Adrenal gland (tissue), 9 donors: ENCODE measurements at regions not wholly inside any gene's neighbourhood (a gene's known extent, or its start where the extent isn't known, plus 50 kb on each side); places are given as distances from the start of the nearest gene placed in this dataset.
"Not testable (repeated sequence)": the region's sequence is repeated elsewhere in the genome, so short reads cannot be mapped to it uniquely, and the experiment has no call there.

Source experiments
- DNase-seq, 7 donors: peaks; one replicate each; pipeline ENCODE4 v3.0.0-alpha.2; 2019 to 2020
- H3K27ac ChIP-seq, 5 donors: fragments of 200-600 bp; sonication (generic) in 4 of 5; 1 replicate in 3 of 5; 2 replicates in 2 of 5; pipeline versions ENCODE4 v1.5.1 to v1.8.0; 2016 to 2020; ENCODE audit warnings: mild to moderate bottlenecking in 1 of 5
- H3K27me3 ChIP-seq: fragments of 200-600 bp; 2 replicates; pipeline ENCODE4 v1.8.0; 2021
- H3K36me3 ChIP-seq, 2 donors: fragments of 200-600 bp; replicated peaks in 1 of 2; 1 replicate in 1 of 2; 2 replicates in 1 of 2; pipeline versions ENCODE4 v1.5.1 to v1.8.0; 2018 to 2022
- H3K4me1 ChIP-seq, 2 donors: fragments of 200-600 bp; replicated peaks in 1 of 2; 1 replicate in 1 of 2; 2 replicates in 1 of 2; pipeline versions ENCODE4 v1.5.1 to v1.8.0; 2018 to 2021
- H3K4me3 ChIP-seq, 4 donors: fragments of 200-600 bp; sonication (generic) in 3 of 4; one replicate each; pipeline ENCODE4 v1.5.1; 2016 to 2018
- H3K9me3 ChIP-seq, 3 donors: fragments of 200-600 bp; sonication (generic) in 1 of 3; replicated peaks in 1 of 3; 1 replicate in 2 of 3; 2 replicates in 1 of 3; pipeline versions ENCODE4 v1.5.1 to v1.8.0; 2016 to 2021
- POLR2A ChIP-seq, 2 donors: fragments of 450-650 bp; IDR thresholded peaks; one replicate each; pipeline ENCODE4 v1.6.1; 2017; ENCODE audit warnings: antibody characterized with exemption in 2 of 2, mild to moderate bottlenecking in 2 of 2, moderate library complexity in 1 of 2
- WGBS, 4 donors: extraction: QIAGEN DNeasy Blood & Tissue Kit in 2 of 4; methylation state at CpG; one replicate each; pipeline versions ENCODE4 v1.1.5 to v1.1.7; 2013 to 2017; 5-methylcytosine and 5-hydroxymethylcytosine counted together
- intact Hi-C, 2 donors: fragments of 100-400 bp; cut with DNase I; formaldehyde crosslinking; loops; one replicate each; pipeline versions ENCODE4 v1.14.1 to v1.15.0; 2022 to 2023
- TF ChIP-seq, protein P1 (sequence below), 6 experiments: fragments of 450-650 bp in 4 of 6; fragments of 200-600 bp in 2 of 6; sonication (generic) in 1 of 6; IDR thresholded peaks; 1 replicate in 5 of 6; 2 replicates in 1 of 6; pipeline versions ENCODE4 v1.5.1 to v1.8.0; 2016 to 2021; ENCODE audit warnings: antibody characterized with exemption in 6 of 6, mild to moderate bottlenecking in 2 of 6, moderate library complexity in 1 of 6
- donor health status: healthy with polysubstance abuse.
- donor health status: Bipolar disorder and iron deficiency.
- donor health status: DM: yes; HTN: yes; CAD: no.
- donor health status: DM: no; HTN: no; CAD: no.
- donor health status: DM: no; HTN: no; CAD: no.

DNA sequence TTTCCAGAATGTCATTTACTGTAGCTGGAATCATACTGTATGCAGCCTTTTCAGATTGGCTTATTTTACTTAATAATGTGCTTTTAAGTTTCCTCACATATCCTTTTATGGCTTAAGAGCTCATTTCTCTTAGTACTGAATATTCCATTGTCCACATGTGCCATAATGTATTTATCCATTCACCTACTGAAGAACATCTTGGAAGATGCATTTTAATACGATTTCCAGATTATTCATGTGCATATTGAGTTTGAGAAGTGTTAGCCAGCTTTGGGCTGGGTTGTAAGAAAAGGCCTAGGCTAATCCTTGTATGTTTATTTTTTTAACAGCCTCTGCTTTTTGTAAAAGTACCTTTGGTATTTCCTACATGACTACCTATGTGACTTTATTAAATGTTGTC is 109.3 kb upstream of the MDFIC start:
- Histone ChIP-seq H3K4me3 (no peak overlapping the region), H3K27me3 (no peaks in the 10 kb centered on the region), H3K36me3 (no peaks in the 10 kb centered on the region), H3K27ac (no peak overlapping the region), H3K4me1 (no peaks in the 10 kb centered on the region), H3K9me3 (no peaks in the 10 kb centered on the region)
- DNase-seq, result no peak
- TF ChIP-seq, protein P1, sequence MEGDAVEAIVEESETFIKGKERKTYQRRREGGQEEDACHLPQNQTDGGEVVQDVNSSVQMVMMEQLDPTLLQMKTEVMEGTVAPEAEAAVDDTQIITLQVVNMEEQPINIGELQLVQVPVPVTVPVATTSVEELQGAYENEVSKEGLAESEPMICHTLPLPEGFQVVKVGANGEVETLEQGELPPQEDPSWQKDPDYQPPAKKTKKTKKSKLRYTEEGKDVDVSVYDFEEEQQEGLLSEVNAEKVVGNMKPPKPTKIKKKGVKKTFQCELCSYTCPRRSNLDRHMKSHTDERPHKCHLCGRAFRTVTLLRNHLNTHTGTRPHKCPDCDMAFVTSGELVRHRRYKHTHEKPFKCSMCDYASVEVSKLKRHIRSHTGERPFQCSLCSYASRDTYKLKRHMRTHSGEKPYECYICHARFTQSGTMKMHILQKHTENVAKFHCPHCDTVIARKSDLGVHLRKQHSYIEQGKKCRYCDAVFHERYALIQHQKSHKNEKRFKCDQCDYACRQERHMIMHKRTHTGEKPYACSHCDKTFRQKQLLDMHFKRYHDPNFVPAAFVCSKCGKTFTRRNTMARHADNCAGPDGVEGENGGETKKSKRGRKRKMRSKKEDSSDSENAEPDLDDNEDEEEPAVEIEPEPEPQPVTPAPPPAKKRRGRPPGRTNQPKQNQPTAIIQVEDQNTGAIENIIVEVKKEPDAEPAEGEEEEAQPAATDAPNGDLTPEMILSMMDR (IDR thresholded peaks at IDR 0.05), result no peak
- TF ChIP-seq POLR2A (IDR thresholded peaks at IDR 0.05), result no peak
- 80 to 85% (median 83%) methylated on average over 1 of the region's 1 CpG for WGBS, 4 donors
- intact Hi-C loops, result no loop called here

DNA sequence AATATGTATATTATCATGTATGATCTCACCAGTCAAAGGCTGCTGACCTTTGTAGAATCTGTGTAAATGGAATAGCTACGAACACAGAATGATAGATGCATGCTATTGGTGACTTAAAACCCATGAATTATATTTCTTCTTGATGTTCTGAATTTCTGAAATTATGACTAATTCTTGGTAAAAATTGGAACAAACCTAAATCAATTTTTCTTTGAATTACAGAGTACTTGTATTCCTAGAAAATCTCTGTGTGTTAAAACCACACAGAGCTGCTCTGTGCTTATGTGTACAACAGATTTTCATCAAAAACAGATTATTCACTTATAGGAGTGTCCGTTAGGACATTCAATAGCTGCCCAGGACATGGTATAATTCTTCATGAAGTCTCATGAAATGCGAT is 108.3 kb upstream of the MDFIC start:
- DNase-seq, result no peak
- Histone ChIP-seq H3K27me3 (no peaks in the 10 kb centered on the region), H3K36me3 (no peaks in the 10 kb centered on the region), H3K4me3 (no peak overlapping the region), H3K27ac (no peak overlapping the region), H3K4me1 (no peaks in the 10 kb centered on the region), H3K9me3 (no peaks in the 10 kb centered on the region)
- intact Hi-C loops, result no loop called here
- WGBS, 4 donors, result 82 to 90% (median 87%) methylated on average over 3 of the region's 3 CpGs
- TF ChIP-seq, protein P1 (IDR thresholded peaks at IDR 0.05), result no peak
- TF ChIP-seq POLR2A (IDR thresholded peaks at IDR 0.05), result no peak

DNA sequence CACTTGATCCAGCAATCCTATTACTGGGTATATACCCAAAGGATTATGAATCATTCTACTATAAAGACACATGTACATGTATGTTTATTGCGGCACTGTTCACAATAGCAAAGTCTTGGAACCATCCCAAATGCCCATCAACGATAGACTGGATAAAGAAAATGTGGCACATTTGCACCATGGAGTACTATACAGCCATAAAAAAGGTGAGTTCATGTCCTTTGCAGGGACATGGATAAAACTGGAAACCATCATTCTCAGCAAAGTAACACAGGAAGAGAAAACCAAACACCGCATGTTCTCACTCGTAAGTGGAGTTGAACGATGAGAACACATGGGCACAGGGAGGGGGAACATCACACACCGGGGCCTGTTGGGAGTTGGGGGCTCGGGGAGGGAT is 104.9 kb upstream of the MDFIC start:
- H3K27ac ChIP-seq, H3K9me3 ChIP-seq, intact Hi-C loops, H3K4me1 ChIP-seq, H3K4me3 ChIP-seq, H3K36me3 ChIP-seq, H3K27me3 ChIP-seq, DNase-seq: not testable (repeated sequence)
- WGBS, 4 donors, result 91 to 96% (median 95%) methylated on average over 7 of the region's 7 CpGs

DNA sequence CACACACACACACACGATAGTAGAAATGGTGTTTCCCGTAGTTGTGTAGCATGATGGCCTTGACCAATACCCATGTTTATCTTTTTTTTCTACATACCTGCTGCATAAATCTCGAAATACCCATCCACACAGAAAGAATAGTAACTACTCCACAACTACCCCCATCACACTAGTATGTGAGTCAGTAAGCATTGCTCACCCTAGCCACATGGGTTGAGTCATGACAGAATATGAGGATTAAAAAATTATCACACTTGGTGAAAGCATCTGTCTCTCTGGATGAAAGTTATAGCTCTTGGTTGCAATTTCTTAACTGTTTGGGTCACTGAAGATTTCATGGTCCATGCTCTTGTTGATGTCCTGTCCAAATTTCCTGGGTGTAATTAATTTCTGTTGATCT is 103.4 kb upstream of the MDFIC start:
- WGBS, 4 donors, result 62 to 83% (median 78%) methylated on average over 3 of the region's 3 CpGs
- H3K9me3 ChIP-seq, result no peaks in the 10 kb centered on the region
- no peak for TF ChIP-seq POLR2A (IDR thresholded peaks at IDR 0.05)
- TF ChIP-seq, protein P1 (IDR thresholded peaks at IDR 0.05), result no peak
- no peak overlapping the region for H3K27ac ChIP-seq
- no peaks in the 10 kb centered on the region for H3K27me3 ChIP-seq
- no peak for DNase-seq
- intact Hi-C loops, result no loop called here
- no peak overlapping the region for H3K4me3 ChIP-seq
- no peaks in the 10 kb centered on the region for H3K4me1 ChIP-seq
- H3K36me3 ChIP-seq, result no peaks in the 10 kb centered on the region

DNA sequence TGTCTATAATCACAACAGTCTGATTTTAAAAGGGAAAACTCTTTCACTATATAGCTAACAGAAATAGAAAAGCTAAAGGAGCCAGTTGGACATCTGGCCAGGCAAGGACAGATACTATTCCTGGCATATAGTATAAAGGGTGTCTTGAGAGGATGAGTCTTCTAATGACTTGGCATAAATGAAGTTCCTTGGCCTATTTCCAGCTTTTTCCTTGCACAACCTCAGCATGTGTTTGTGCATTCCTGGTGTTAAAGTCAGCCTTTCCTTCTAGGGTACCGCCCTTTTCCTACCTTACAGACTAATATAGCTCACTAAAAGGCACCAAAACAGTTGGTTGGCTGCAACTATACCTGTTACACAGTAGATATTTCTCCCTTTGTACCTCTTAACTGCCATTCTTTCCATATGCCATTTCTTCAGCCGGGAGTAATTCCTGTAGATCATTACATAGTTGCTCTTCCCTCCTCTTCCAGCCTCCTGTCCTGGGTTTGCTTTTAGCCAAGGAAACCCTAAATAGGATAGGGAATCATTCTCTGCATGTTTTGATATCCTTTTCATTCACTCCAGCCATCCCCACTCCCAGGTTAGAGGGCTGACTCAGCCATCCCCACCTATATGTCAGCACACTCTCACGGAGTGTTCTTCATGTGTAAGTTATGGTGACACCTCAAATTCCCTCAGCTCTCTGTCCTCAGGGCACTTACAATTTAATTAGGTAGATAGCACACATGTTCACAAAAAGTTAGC is 102.1 kb upstream of the MDFIC start:
- intact Hi-C loops, result no loop called here
- Histone ChIP-seq H3K4me1 (no peaks in the 10 kb centered on the region), H3K9me3 (no peaks in the 10 kb centered on the region), H3K4me3 (no peak overlapping the region), H3K27me3 (no peaks in the 10 kb centered on the region), H3K36me3 (no peaks in the 10 kb centered on the region), H3K27ac (no peak overlapping the region)
- DNase-seq, result peak in 3 of 7 donors; percentile 5 to 26 (median 20)
- TF ChIP-seq, protein P1 (IDR thresholded peaks at IDR 0.05), result no peak
- no peak for TF ChIP-seq POLR2A (IDR thresholded peaks at IDR 0.05)
- 82 to 87% (median 86%) methylated on average over 3 of the region's 3 CpGs for WGBS, 4 donors
